ENCODE measurements at regions not wholly inside any gene's neighbourhood (a gene's known extent, or its start where the extent isn't known, plus 50 kb on each side); places are given as distances from the start of the nearest gene placed in this dataset.

DNA sequence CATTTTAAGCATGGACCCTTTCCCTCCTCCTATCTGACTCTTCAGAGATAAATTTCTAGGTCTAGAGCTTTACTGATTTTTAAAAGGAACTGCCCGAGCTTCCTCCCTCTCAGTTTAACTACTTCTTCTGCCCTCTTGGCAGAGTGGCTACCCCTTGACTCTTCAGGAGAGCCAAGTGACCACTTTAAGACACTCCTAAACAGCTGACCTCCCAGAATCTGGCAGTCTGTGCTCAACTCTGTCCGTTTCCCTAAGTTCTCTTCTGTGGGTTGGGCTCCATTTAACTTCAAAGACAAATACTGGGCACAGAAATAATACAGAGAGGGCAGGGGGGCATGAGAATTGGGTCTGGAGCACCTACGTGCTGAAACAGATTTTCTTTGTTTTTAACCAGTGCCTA lies 196.3 kb upstream of the FOXD3 start:
- DNase-seq: no peak

GRCh38 chr1:63127376-63127775 lies 195.0 kb upstream of the FOXD3 start:
- no peak for DNase-seq

DNA sequence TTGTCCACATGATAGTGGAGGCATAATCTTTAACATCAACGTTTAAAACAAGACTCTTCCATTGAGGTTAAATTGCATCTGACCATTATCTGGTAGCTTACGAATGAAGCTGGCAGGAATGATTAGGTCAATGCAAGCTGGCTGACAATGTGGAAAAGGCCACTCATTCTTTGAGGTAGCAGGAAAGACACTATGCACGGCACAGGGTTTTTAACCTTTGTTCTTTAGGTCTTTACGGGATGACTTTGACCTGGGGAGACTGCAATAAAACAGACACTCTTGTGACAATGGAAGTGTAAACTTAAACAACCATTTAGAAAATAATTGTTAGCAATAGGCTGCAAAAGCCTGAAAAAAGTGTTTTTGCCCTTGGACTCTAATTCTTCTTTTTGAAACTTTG lies 193.8 kb upstream of the FOXD3 start:
- DNase-seq: no peak

DNA sequence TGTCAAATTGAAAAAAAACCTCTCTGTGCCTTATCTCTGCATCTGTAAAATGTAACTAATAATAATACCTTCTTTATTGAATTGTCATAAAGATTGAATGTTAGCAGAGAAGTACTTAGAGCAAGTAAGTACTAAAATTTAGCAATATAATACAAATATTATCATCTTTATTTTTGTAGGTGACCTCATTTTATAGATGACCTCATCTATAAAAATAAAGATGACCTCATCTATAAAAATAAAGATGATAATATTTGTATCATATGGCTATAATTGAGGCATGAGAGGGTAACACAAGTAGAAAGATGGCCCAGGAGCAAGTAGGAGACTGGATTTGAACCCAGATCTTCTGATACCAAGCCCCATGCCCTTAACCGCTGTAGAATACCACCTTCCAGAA lies 193.2 kb upstream of the FOXD3 start:
- no peak for DNase-seq

DNA sequence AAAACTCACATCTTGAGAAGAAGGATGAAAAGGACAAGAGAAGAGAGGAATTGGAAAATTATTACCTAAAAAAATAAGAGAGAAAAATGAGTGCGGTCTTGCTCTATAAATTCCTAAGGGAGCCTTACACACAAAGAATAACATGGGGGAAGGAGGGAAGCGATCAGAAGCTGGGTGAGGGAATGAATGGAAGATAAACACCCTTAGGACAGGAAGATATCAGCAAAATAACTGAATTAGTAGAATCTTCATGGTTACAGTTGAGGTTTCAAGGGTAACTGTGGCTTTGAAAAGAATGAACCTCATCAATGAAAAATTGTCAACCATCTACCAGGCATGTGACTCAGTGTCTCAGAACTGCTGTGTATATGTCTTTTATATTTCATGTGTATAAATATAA lies 192.5 kb upstream of the FOXD3 start:
- no peak for DNase-seq

- no peak for DNase-seq
These were observed 187.7 kb upstream of the FOXD3 start for GRCh38 chr1:63134501-63135173.

DNA sequence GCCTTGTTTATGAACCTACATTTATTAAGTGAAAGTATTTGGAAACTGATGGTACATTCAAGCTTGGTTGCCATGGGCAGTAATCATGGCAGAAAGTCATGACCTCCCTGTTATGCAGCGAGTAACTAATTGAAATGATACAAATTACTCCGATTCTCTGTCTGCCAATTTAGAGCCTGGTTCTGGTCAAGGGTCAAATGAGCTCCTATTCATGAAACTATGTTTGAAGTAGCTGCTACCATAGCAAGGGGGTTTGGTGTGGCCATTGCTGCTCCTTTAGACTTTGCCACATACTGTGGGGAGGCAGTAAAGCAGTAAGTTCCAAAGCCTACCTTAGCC lies 187.2 kb upstream of the FOXD3 start:
- DNase-seq: no peak

GRCh38 chr1:63135801-63136200 lies 186.6 kb upstream of the FOXD3 start:
- no peak for DNase-seq

DNA sequence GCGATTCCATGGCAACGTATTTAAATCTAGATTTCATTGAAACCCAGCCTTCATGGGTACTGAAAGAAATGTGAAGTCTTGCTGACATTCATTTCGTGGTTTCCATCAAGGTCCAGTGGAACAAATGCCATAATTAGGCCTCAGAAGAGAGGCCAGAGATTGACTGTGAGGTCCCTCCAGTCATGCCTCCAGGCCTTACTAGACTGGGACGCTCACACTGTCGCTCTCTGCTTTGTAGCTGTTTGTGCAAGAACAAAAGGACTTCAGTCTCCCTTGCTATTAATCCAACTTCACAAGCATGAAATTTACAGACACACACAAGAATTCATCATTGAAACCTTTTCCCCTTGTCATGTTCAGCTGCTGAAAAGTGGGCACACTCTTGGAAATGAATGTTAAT lies 180.4 kb upstream of the FOXD3 start:
- DNase-seq: no peak

GRCh38 chr1:63143482-63143881 lies 178.9 kb upstream of the FOXD3 start:
- DNase-seq: no peak

DNA sequence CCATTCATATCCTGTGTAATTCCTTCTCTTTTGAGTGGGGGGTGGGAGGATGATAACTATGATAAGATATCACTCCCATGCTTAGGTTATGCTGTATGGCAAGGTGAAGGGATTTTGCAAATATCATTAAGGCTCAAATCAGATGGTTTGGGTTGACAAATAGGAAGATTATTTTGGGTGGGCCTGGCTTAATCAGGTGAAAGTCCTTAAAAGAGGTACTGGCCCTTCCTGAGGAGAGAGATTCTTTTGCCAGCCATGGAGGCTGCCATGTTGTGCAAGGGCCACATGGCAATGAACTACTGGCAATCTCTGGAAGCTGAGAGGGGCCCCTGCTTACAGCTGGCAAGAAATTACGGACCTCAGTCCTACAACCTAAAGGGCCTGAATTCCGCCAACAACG lies 174.6 kb upstream of the FOXD3 start:
- no peak for DNase-seq

DNA sequence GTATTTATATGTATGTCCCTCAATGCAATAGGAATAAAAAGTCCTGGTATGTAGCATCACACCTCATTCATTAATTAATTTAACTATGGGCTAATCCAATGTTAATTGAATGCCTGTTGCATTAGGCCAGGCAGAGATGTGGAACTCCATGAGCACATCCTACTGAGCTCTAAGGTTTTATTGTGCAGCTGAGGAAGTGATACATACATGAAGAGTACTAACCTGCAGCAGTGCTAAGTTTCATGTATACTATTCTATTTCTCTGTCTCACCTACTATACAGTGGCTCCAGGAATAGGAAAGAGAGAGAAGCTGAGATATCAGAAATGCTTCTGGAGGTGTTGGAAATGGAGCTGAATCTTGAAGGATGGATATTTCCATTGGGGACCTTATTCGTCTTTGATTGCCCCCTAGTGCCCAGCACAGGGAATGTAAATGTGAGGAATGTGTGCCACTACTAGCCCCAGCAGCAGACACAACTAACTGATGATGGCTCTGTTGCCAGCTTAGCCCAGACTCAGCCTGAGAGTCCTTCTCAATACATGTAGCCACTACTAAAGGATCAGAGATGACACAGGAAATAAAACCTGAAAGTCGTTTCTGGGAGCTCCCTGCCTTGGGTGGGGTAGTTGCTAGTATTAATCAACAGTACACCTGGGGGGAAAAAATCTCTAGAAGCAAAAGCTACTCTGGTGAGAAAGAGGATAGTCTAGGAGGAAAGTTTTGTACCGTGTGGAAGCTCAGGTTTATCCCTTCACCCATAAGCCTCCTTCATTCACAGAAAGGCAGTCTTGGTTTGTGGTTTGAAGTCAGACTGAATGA lies 173.3 kb upstream of the FOXD3 start:
- DNase-seq: peak in 1 of 2 experiments; percentile 53

GRCh38 chr1:63152572-63152971 lies 169.8 kb upstream of the FOXD3 start:
- DNase-seq: no peak

DNA sequence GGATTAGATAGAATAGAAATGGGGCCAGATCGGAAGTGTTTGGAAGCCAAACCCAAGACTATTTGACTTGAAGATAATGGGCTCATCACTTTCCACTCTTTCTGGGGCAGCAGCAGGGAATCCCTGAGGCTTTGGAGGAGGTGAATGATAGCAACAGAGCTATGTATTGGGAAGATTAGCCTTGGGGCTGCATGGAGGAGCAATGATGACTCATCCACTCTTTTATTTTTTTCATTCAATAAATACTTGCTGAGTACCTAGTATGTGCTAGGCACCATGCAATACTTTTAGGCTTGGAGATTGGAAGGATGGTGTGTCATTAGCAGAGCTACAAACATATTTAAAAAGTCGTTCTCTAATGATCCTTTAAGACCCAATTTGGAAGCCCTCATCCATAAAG lies 166.9 kb upstream of the FOXD3 start:
- DNase-seq: no peak

GRCh38 chr1:63157085-63157484 lies 165.3 kb upstream of the FOXD3 start:
- no peak for DNase-seq

- no peak for DNase-seq
These were observed 153.3 kb upstream of the FOXD3 start for GRCh38 chr1:63169057-63169456.

DNA sequence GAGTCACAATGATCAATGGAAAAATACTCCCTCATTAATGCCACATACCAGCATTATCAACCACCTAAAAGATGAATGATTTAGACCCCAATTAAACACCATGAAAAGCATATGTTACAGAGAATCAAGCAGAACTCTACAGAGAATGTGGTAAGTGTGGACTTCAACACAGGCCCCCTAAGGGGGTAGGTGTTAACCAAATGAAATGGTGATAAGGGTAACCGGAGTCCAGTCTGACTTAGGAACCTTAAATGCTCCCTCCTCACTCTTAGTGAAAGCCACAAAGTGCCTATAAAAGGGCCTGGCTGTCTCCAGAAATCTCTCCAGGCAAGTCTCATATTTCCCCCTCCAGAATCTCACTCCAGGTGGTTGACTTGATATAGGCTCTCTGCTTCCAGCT lies 149.2 kb upstream of the FOXD3 start:
- DNase-seq: peak in 1 of 2 experiments; percentile 51

- peak in 1 of 2 experiments; percentile 7 for DNase-seq
These were observed 132.7 kb upstream of the FOXD3 start for GRCh38 chr1:63189677-63190076.

- no peak for DNase-seq
These were observed 132.2 kb upstream of the FOXD3 start for GRCh38 chr1:63190171-63190570.

- no peak for DNase-seq
These were observed 123.4 kb upstream of the FOXD3 start for GRCh38 chr1:63198871-63199394.

DNA sequence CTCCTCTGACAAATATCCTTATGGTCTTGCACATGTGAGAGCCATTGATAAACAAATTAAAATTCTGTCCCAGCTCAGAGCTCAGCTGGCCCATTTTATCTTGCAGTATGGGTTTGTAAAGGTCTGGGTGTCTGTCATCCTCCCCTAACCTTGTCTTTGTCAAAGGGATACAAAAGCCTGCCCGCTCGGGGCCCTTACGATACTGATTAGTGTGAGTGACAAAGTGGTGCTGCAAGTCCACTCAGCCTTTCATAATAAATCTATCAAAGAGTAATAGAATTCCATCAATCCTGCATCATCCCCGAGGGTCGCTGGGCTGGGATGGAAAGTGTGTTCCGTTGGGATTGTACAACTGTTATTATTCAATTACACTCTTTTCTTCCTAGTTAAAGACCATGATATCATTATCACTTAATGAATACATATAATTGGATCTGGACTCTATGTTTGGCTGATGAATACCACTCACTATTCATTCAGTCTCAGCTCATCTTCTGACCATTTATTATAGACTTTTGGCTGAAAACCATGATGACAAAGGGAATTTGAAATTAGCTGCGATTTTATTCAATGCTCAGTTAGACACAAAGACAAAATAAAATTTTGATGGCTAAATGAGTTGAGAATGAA lies 122.5 kb upstream of the FOXD3 start:
- DNase-seq: no peak

DNA sequence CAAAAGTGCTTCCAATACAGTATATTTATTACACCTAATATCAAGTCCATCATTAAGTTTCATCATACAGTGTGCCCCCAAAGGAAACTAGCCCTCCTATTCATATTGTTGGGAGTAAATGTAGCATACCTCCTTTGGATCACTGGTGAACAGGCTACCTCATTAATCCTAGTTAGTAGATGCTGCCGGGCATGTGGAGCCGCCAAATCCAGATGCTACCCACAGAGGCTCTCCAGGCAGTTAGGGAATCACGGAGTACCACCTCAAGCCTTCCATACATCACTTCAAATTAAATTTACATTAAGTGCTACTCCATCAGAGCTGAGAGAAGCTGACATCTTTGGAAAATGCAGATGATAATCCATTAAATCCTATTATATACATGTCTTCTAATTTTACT lies 121.7 kb upstream of the FOXD3 start:
- DNase-seq: no peak

DNA sequence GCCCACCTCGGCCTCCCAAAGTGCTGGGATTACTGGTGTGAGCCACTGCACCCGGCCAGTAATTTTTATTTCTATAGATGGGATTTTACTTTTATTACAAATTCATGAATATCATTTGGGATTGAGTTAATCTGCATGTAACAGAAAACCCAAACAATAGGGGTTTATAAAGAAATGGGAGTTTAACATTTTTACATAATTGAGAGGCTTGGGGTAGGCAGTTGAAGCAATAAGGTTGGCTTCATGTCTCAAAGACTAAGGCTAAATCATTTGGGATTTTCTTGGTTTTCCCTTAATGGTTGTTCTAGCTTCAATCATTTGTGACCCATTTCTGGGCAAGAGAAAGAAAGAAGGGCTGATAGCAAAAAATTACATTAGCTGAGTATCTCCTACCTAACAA lies 118.7 kb upstream of the FOXD3 start:
- no peak for DNase-seq

DNA sequence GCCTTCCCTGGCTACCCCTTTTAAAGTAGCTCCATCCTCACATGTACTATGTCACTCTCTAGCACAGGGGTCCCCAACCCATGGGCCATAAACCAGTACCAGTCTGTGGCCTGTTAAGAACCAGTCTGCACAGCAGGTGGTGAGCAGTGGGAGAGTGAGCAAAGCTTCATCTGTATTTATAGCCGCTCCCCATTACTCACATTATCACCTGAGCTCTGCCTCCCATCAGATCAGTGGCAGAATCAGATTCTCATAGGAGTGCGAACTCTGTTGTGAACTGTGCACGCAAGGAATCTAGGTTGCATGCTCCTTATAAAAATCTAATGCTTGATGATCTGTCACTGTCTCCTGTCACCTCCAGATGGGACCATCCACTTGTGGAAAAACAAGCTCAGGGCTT lies 116.6 kb upstream of the FOXD3 start:
- DNase-seq: no peak
